Adrenal gland (tissue), 9 donors: ENCODE measurements at regions not wholly inside any gene's neighbourhood (a gene's known extent, or its start where the extent isn't known, plus 50 kb on each side); places are given as distances from the start of the nearest gene placed in this dataset.

Experiments
- DNase-seq, 7 donors: peaks; one replicate each; pipeline ENCODE4 v3.0.0-alpha.2; 2019 to 2020
- H3K27ac ChIP-seq, 5 donors: fragments of 200-600 bp; sonication (generic) in 4 of 5; 1 replicate in 3 of 5; 2 replicates in 2 of 5; pipeline versions ENCODE4 v1.5.1 to v1.8.0; 2016 to 2020; ENCODE audit warnings: mild to moderate bottlenecking in 1 of 5
- H3K27me3 ChIP-seq: fragments of 200-600 bp; 2 replicates; pipeline ENCODE4 v1.8.0; 2021
- H3K36me3 ChIP-seq, 2 donors: fragments of 200-600 bp; replicated peaks in 1 of 2; 1 replicate in 1 of 2; 2 replicates in 1 of 2; pipeline versions ENCODE4 v1.5.1 to v1.8.0; 2018 to 2022
- H3K4me1 ChIP-seq, 2 donors: fragments of 200-600 bp; replicated peaks in 1 of 2; 1 replicate in 1 of 2; 2 replicates in 1 of 2; pipeline versions ENCODE4 v1.5.1 to v1.8.0; 2018 to 2021
- H3K4me3 ChIP-seq, 4 donors: fragments of 200-600 bp; sonication (generic) in 3 of 4; one replicate each; pipeline ENCODE4 v1.5.1; 2016 to 2018
- H3K9me3 ChIP-seq, 3 donors: fragments of 200-600 bp; sonication (generic) in 1 of 3; replicated peaks in 1 of 3; 1 replicate in 2 of 3; 2 replicates in 1 of 3; pipeline versions ENCODE4 v1.5.1 to v1.8.0; 2016 to 2021
- CTCF ChIP-seq, 6 experiments: fragments of 450-650 bp in 4 of 6; fragments of 200-600 bp in 2 of 6; sonication (generic) in 1 of 6; IDR thresholded peaks; 1 replicate in 5 of 6; 2 replicates in 1 of 6; pipeline versions ENCODE4 v1.5.1 to v1.8.0; 2016 to 2021; ENCODE audit warnings: antibody characterized with exemption in 6 of 6, mild to moderate bottlenecking in 2 of 6, moderate library complexity in 1 of 6
- POLR2A ChIP-seq, 2 donors: fragments of 450-650 bp; IDR thresholded peaks; one replicate each; pipeline ENCODE4 v1.6.1; 2017; ENCODE audit warnings: antibody characterized with exemption in 2 of 2, mild to moderate bottlenecking in 2 of 2, moderate library complexity in 1 of 2
- WGBS, 4 donors: extraction: QIAGEN DNeasy Blood & Tissue Kit in 2 of 4; methylation state at CpG; one replicate each; pipeline versions ENCODE4 v1.1.5 to v1.1.7; 2013 to 2017; 5-methylcytosine and 5-hydroxymethylcytosine counted together
- intact Hi-C, 2 donors: fragments of 100-400 bp; cut with DNase I; formaldehyde crosslinking; loops; one replicate each; pipeline versions ENCODE4 v1.14.1 to v1.15.0; 2022 to 2023
- donor health status: healthy with polysubstance abuse.
- donor health status: Bipolar disorder and iron deficiency.
- donor health status: DM: yes; HTN: yes; CAD: no.
- donor health status: DM: no; HTN: no; CAD: no.
- donor health status: DM: no; HTN: no; CAD: no.

DNA sequence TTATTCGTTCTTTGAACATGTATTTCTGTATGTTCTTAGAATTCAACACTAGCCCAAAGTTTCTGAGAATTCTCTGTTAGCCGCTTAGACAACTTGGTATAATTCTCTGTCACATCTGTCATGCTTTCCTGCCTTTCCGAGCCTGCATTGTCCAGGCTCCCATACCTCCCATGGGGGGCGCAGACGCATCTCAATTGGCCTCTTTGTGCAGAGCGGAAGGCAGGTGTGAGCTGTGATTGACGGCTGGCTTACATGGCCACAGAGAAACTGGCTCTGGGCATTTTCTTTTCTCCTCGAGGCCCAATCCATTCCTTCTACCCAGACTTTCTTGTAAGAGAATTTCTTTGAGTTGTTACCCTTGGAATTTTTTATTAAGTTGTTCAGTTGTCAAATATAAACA, 132.7 kb upstream of the SESN3 start:
- H3K36me3 ChIP-seq, result no peaks in the 10 kb centered on the region
- no peaks in the 10 kb centered on the region for H3K9me3 ChIP-seq
- DNase-seq, result no peak
- no peak overlapping the region for H3K4me3 ChIP-seq
- intact Hi-C loops, result no loop called here
- 70 to 84% (median 74%) methylated on average over 8 of the region's 8 CpGs for WGBS, 4 donors
- H3K4me1 ChIP-seq, result no peaks in the 10 kb centered on the region
- no peaks in the 10 kb centered on the region for H3K27me3 ChIP-seq
- TF ChIP-seq CTCF (IDR thresholded peaks at IDR 0.05), result no peak
- no peak for TF ChIP-seq POLR2A (IDR thresholded peaks at IDR 0.05)
- H3K27ac ChIP-seq, result no peak overlapping the region

- Histone ChIP-seq H3K27me3 (no peaks in the 10 kb centered on the region), H3K36me3 (no peaks in the 10 kb centered on the region), H3K27ac (no peak overlapping the region), H3K4me3 (no peak overlapping the region), H3K9me3 (no peaks in the 10 kb centered on the region), H3K4me1 (no peaks in the 10 kb centered on the region)
- TF ChIP-seq POLR2A (IDR thresholded peaks at IDR 0.05) (no peak), CTCF (IDR thresholded peaks at IDR 0.05) (no peak)
- no peak for DNase-seq
- WGBS, 4 donors, result 52 to 71% (median 60%) methylated on average over 3 of the region's 3 CpGs
- intact Hi-C loops, result no loop called here
Observed at GRCh38 chr11:95363164-95363563, 132.2 kb upstream of the SESN3 start.

DNA sequence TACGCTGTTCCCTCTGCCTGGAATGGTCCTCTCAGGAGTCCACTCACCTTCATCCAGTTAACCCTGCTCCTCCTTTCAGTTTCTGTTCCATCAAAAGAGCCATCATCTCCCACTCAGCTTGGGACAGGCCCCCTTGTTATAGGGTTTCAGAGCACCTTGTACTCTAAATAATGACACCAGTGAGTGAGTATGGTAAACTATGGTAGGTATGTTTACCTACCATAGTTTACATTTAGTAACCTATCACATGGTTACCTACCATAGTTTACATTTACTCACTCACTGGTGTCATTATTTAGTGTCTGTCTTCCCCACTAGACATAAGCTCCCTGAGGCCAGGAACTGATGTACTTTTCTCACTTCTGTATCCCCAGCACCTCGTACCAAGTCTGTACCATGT, 130.2 kb upstream of the SESN3 start:
- H3K36me3 ChIP-seq, result no peaks in the 10 kb centered on the region
- no peaks in the 10 kb centered on the region for H3K9me3 ChIP-seq
- no peak overlapping the region for H3K4me3 ChIP-seq
- no peaks in the 10 kb centered on the region for H3K27me3 ChIP-seq
- H3K4me1 ChIP-seq, result no peaks in the 10 kb centered on the region
- TF ChIP-seq CTCF (IDR thresholded peaks at IDR 0.05) (no peak), POLR2A (IDR thresholded peaks at IDR 0.05) (no peak)
- H3K27ac ChIP-seq, result no peak overlapping the region
- DNase-seq, result no peak
- WGBS, 4 donors, result 93 to 99% (median 95%) methylated on average over 2 of the region's 2 CpGs
- intact Hi-C loops, result no loop called here

DNA sequence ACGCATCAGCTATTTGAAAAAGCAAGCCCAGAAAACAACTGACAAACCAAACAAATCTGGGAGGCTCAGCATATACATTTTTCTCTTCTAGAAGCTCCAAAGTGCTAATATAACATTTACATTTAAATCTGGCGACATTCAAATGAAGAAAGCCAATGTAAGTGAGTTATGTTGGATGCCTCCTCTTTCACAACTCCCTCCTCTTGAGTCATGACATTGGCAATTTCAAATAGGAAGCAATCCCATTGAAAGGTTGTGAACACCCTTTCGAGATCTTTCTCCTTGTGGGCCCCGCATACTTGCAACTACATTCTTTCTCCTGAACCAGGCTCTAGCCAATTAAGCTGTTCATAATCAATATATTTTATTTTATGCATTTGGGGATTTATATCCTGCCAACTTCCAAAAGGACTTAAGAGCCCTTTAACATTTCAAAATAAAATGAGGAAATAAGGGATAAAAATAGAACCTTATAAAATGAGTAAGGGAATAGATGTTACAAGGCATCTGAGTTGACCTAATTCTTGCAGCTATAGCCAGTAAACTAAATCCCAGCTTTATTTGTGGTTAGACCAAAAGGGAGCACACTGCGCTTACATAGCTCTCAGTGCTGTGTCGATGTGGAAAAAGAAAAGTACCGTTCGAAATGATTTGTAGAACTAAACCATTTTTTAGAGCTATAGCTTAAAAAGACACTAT, 129.5 kb upstream of the SESN3 start:
- TF ChIP-seq POLR2A (IDR thresholded peaks at IDR 0.05), result no peak
- no peak for TF ChIP-seq CTCF (IDR thresholded peaks at IDR 0.05)
- H3K27ac ChIP-seq, result no peak overlapping the region
- intact Hi-C loops, result no loop called here

More for the DNA sequence above, 129.5 kb upstream of the SESN3 start:
- H3K4me3 ChIP-seq, result no peak overlapping the region
- no peaks in the 10 kb centered on the region for H3K36me3 ChIP-seq
- 83 to 96% (median 91%) methylated on average over 8 of the region's 8 CpGs for WGBS, 4 donors
- no peaks in the 10 kb centered on the region for H3K9me3 ChIP-seq
- H3K27me3 ChIP-seq, result no peaks in the 10 kb centered on the region
- DNase-seq, result no peak
- no peaks in the 10 kb centered on the region for H3K4me1 ChIP-seq
